Endothelial cell of umbilical vein (primary cell): ENCODE measurements at regions not wholly inside any gene's neighbourhood (a gene's known extent, or its start where the extent isn't known, plus 50 kb on each side); places are given as distances from the start of the nearest gene placed in this dataset.

Experiments
- BruUV-seq: library from RNA; stranded (reverse); fragments of 400-500 nt; replicated peaks from 2 replicates; lab custom pipeline; 2021; lab: Mats Ljungman, UMichigan
- CTCF ChIA-PET: fragments of 300-600, 350-600 bp; sonication (Branson Sonifier 250); formaldehyde crosslinking; loops from one replicate; lab custom pipeline; 2021; ENCODE audit warnings: antibody characterized with exemption, inconsistent platforms; lab: Charles Lee
- POLR2A ChIA-PET: fragments of 300-600, 350-600 bp; sonication (Branson Sonifier 250); formaldehyde crosslinking; loops from one replicate; lab custom pipeline; 2021; ENCODE audit warnings: antibody characterized with exemption, inconsistent platforms; lab: Charles Lee
- DNase-seq: peaks from one replicate; pipeline ENCODE4 v3.0.0-alpha.2; 2011; ENCODE audit warnings: low read depth, low spot score
- FAIRE-seq: peaks from 2 replicates; lab custom pipeline; 2011; peaks lifted over from hg19 to GRCh38; lab: Jason Lieb, UNC
- H2AFZ ChIP-seq: 2 replicates; pipeline ENCODE4 v1.6.0; 2012; ENCODE audit warnings: low read depth, low read length, control low read depth, inconsistent platforms
- H3K27ac ChIP-seq: 2 replicates; pipeline ENCODE4 v1.5.1; 2011; ENCODE audit warnings: low read depth, mild to moderate bottlenecking, control low read depth, low read length, moderate library complexity; ENCODE audit not compliant: insufficient read depth
- H3K27me3 ChIP-seq, 2 experiments: 2 replicates each; pipeline versions ENCODE4 v1.6.0 to v1.6.1; 2011; ENCODE audit warnings: low read length in 2 of 2, mixed read lengths in 1 of 2; ENCODE audit not compliant: control insufficient read depth in 2 of 2, insufficient read depth in 2 of 2
- H3K36me3 ChIP-seq, 2 experiments: 2 replicates in 1 of 2; 3 replicates in 1 of 2; pipeline ENCODE4 v1.5.1; 2011; ENCODE audit warnings: low read length in 2 of 2, mild to moderate bottlenecking in 1 of 2, moderate library complexity in 1 of 2; ENCODE audit not compliant: control insufficient read depth in 2 of 2, insufficient read depth in 2 of 2; ENCODE audit errors: extremely low read depth in 1 of 2
- H3K4me1 ChIP-seq: 3 replicates; pipeline ENCODE4 v1.5.1; 2011; ENCODE audit warnings: mild to moderate bottlenecking, low read length; ENCODE audit not compliant: control insufficient read depth, insufficient read depth; ENCODE audit errors: extremely low read depth
- H3K4me2 ChIP-seq: 2 replicates; pipeline ENCODE4 v1.6.1; 2011; ENCODE audit warnings: low read length, control low read depth, mixed read lengths; ENCODE audit not compliant: insufficient read depth
- H3K4me3 ChIP-seq, 3 experiments: fragments of 200-600 bp in 1 of 3; sonication (generic), shearing (Covaris generic) in 1 of 3; replicated peaks in 1 of 3; 2 replicates each; pipeline ENCODE4 v1.5.1; 2011 to 2016; ENCODE audit warnings: control low read depth in 3 of 3, low read length in 3 of 3, mild to moderate bottlenecking in 2 of 3, inconsistent platforms in 1 of 3, low read depth in 1 of 3, moderate library complexity in 1 of 3; ENCODE audit not compliant: insufficient read depth in 1 of 3
- H3K79me2 ChIP-seq: 2 replicates; pipeline ENCODE4 v1.6.0; 2012; ENCODE audit warnings: low read length, inconsistent platforms; ENCODE audit not compliant: control insufficient read depth, insufficient read depth
- H3K9ac ChIP-seq: replicated peaks from 2 replicates; pipeline ENCODE3; 2011; ENCODE audit warnings: low read length, control low read depth; ENCODE audit not compliant: insufficient read depth; ENCODE audit errors: extremely low read depth
- H3K9me1 ChIP-seq: replicated peaks from 3 replicates; pipeline ENCODE4 v1.6.0; 2011; ENCODE audit warnings: mild to moderate bottlenecking, low read length; ENCODE audit not compliant: control insufficient read depth, insufficient read depth; ENCODE audit errors: extremely low read depth
- H3K9me3 ChIP-seq: replicated peaks from 2 replicates; pipeline ENCODE4 v1.5.1; 2012; ENCODE audit warnings: low read length, inconsistent platforms; ENCODE audit not compliant: control insufficient read depth, insufficient read depth
- H4K20me1 ChIP-seq: replicated peaks from 2 replicates; pipeline ENCODE3; 2011; ENCODE audit warnings: mild to moderate bottlenecking, low read length; ENCODE audit not compliant: control insufficient read depth, insufficient read depth; ENCODE audit errors: extremely low read depth
- EZH2 ChIP-seq: IDR thresholded peaks from 2 replicates; pipeline ENCODE4 v1.6.1; 2012; ENCODE audit warnings: borderline replicate concordance, low read depth, mild to moderate bottlenecking, moderate library complexity, low read length, inconsistent platforms; ENCODE audit not compliant: severe bottlenecking
- FOS ChIP-seq: IDR thresholded peaks from 2 replicates; pipeline ENCODE4 v1.6.1; 2011; ENCODE audit warnings: mild to moderate bottlenecking, low read length, moderate library complexity, borderline replicate concordance; ENCODE audit not compliant: insufficient read depth
- MYC ChIP-seq: IDR thresholded peaks from one replicate; pipeline ENCODE4 v1.6.1; 2011; ENCODE audit warnings: mild to moderate bottlenecking, low read depth, low read length
- POLR2A ChIP-seq: IDR thresholded peaks from 2 replicates; pipeline ENCODE4 v1.6.1; 2012; ENCODE audit warnings: low read depth, mild to moderate bottlenecking, control low read depth, low read length
- dilution Hi-C: fragments of 300-500 bp; cut with MboI; formaldehyde crosslinking; loops from one replicate; pipeline ENCODE4 v1.15.0; 2019; ENCODE audit warnings: low sequenced_read_pairs; ENCODE audit not compliant: extremely low pct_ligation_motif_present
- intact Hi-C: fragments of 100-400 bp; cut with micrococcal nuclease; formaldehyde crosslinking; loops from one replicate; pipeline ENCODE4 v1.10.0; 2022
- TF ChIP-seq, protein P1 (sequence below): IDR thresholded peaks from 2 replicates; pipeline ENCODE4 v1.6.1; 2011; ENCODE audit not compliant: insufficient read depth, insufficient read length

DNA sequence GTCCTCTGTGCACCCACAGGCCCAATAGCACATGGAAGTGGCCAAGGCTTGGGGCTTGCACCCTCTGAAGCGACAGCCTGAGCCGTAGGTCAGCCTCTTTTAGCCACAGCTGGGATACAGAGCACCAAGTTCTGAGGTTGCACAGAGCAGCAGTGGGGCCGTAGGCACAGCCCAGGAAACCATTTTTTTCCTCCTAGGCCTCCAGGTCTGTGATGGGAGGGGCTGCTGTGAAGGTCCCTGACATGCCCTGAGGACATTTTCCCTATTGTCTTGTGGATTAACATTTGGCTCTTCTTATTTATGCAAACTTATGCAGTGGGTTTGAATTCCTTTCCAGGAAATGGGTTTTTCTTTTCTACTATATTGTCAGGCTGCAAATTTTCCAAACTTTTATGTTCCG, 878.7 kb upstream of the MAN1A1 start:
- Histone ChIP-seq H3K9ac (no peak overlapping the region), H3K9me3 (peaks cover 3% of the 10 kb centered on the region), H3K79me2 (no peaks in the 10 kb centered on the region), H3K36me3 (no peaks in the 10 kb centered on the region), H4K20me1 (no peaks in the 10 kb centered on the region), H2AFZ (no peak overlapping the region), H3K4me1 (no peaks in the 10 kb centered on the region), H3K4me3 (no peak overlapping the region), H3K27me3 (no peaks in the 10 kb centered on the region), H3K27ac (no peak overlapping the region), H3K9me1 (no peaks in the 10 kb centered on the region), H3K4me2 (no peak overlapping the region)
- ChIA-PET POLR2A (no interaction called here), CTCF (no interaction called here)
- BruUV-seq: no TSS peak
- FAIRE-seq (no peak), DNase-seq (no peak)
- TF ChIP-seq FOS: no peak
- no peak for TF ChIP-seq MYC
- TF ChIP-seq EZH2: no peak
- intact Hi-C loops (no loop called here), dilution Hi-C loops (no loop called here)

DNA sequence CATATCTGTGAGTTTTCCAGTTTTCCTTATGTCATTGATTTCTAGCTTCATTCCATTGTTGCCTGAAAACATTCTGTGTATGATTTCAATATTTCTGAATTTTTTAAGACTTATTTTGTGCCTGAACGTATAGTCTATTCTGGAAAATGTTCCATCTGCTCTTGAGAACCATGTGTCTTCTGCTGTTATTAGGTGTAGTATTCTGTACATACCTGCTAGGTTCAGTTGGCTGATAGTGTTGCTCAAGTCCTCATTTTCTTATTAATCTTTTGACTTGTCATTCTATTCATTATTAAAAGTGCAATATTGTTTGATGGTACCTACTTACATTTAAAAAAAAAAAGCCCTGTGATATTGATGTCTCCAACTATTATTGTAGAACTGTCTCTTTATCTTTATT, 869.8 kb upstream of the MAN1A1 start:
- Histone ChIP-seq H3K79me2 (no peaks in the 10 kb centered on the region), H3K4me2 (no peak overlapping the region), H2AFZ (no peak overlapping the region), H3K4me3 (no peak overlapping the region), H3K9me3 (no peaks in the 10 kb centered on the region), H3K36me3 (no peaks in the 10 kb centered on the region), H3K27ac (no peak overlapping the region), H3K4me1 (no peaks in the 10 kb centered on the region), H3K9me1 (no peaks in the 10 kb centered on the region), H3K27me3 (no peaks in the 10 kb centered on the region), H4K20me1 (no peaks in the 10 kb centered on the region), H3K9ac (no peak overlapping the region)
- intact Hi-C loops (no loop called here), dilution Hi-C loops (no loop called here)
- ChIA-PET CTCF (no interaction called here), POLR2A (no interaction called here)
- TF ChIP-seq, protein P1, sequence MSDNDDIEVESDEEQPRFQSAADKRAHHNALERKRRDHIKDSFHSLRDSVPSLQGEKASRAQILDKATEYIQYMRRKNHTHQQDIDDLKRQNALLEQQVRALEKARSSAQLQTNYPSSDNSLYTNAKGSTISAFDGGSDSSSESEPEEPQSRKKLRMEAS: no peak
- TF ChIP-seq POLR2A: no peak
- TF ChIP-seq EZH2: no peak
- DNase-seq (no peak), FAIRE-seq (no peak)
- BruUV-seq: no TSS peak
